Peyer's patch (tissue), 4 donors: ENCODE measurements at regions not wholly inside any gene's neighbourhood (a gene's known extent, or its start where the extent isn't known, plus 50 kb on each side); places are given as distances from the start of the nearest gene placed in this dataset.

Experiments
- DNase-seq, 3 donors: peaks; one replicate each; pipeline ENCODE4 v3.0.0-alpha.2; 2017 to 2019
- H3K27ac ChIP-seq, 4 donors: fragments of 200-600 bp; sonication (generic); one replicate each; pipeline ENCODE4 v1.5.1; 2016 to 2019
- H3K27me3 ChIP-seq, 2 donors: fragments of 200-600 bp; sonication (generic); one replicate each; pipeline ENCODE4 v1.5.1; 2019
- H3K36me3 ChIP-seq, 3 donors: fragments of 200-600 bp; sonication (generic); one replicate each; pipeline ENCODE4 v1.5.1; 2016 to 2019
- H3K4me1 ChIP-seq, 4 donors: fragments of 200-600 bp; sonication (generic); one replicate each; pipeline ENCODE4 v1.5.1; 2016 to 2019
- H3K4me3 ChIP-seq, 4 donors: fragments of 200-600 bp; sonication (generic); 1 replicate in 3 of 4; 2 replicates in 1 of 4; pipeline ENCODE4 v1.5.1; 2016 to 2019; ENCODE audit warnings: mild to moderate bottlenecking in 1 of 4
- H3K9me3 ChIP-seq, 4 donors: fragments of 200-600 bp; sonication (generic); one replicate each; pipeline ENCODE4 v1.5.1; 2016 to 2019; ENCODE audit warnings: mild to moderate bottlenecking in 1 of 4
- POLR2A ChIP-seq, 2 donors: fragments of 450-650 bp; IDR thresholded peaks; one replicate each; pipeline ENCODE4 v1.5.1; 2017; ENCODE audit warnings: antibody characterized with exemption in 2 of 2, mild to moderate bottlenecking in 2 of 2, moderate library complexity in 2 of 2
- small RNA-seq, 2 donors: library from RNA; depleted of rRNA; stranded (forward); fragments of <200 nt; gene quantifications; one replicate each; pipeline ENCODE3, GENCODE V24; 2016
- TF ChIP-seq, protein P1 (sequence below), 6 experiments: fragments of 450-650 bp in 4 of 6; fragments of 200-600 bp in 2 of 6; sonication (generic) in 1 of 6; IDR thresholded peaks; one replicate each; pipeline ENCODE4 v1.5.1; 2017 to 2019; ENCODE audit warnings: antibody characterized with exemption in 6 of 6, mild to moderate bottlenecking in 3 of 6, moderate library complexity in 1 of 6

DNA sequence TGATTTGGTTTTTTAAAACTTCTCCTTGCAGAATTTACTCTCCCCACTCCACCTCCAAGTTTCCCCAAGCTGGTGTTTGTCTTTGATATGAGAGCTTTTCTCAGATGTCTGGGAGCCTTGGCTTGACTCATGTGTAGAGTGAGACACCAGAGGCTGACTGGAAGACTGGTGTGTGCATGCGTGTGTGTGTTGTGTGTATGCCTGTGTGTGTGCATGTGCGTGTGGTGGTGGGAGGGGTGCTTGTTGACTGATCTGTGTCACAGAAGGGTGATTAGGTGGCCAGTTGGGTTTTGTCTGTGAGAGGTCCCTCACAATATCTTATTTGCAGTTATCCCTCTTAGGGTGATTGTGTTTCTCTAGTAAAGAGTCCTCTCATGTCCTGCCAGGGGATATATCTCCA is 50.5 kb upstream of the HPCAL1 start:
- H3K27ac ChIP-seq, result no peak overlapping the region
- DNase-seq, result peak in 1 of 3 donors; percentile 15
- TF ChIP-seq, protein P1, sequence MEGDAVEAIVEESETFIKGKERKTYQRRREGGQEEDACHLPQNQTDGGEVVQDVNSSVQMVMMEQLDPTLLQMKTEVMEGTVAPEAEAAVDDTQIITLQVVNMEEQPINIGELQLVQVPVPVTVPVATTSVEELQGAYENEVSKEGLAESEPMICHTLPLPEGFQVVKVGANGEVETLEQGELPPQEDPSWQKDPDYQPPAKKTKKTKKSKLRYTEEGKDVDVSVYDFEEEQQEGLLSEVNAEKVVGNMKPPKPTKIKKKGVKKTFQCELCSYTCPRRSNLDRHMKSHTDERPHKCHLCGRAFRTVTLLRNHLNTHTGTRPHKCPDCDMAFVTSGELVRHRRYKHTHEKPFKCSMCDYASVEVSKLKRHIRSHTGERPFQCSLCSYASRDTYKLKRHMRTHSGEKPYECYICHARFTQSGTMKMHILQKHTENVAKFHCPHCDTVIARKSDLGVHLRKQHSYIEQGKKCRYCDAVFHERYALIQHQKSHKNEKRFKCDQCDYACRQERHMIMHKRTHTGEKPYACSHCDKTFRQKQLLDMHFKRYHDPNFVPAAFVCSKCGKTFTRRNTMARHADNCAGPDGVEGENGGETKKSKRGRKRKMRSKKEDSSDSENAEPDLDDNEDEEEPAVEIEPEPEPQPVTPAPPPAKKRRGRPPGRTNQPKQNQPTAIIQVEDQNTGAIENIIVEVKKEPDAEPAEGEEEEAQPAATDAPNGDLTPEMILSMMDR (IDR thresholded peaks at IDR 0.05), result no peak
- TF ChIP-seq POLR2A (IDR thresholded peaks at IDR 0.05), result no peak
- no peak overlapping the region for H3K4me3 ChIP-seq
- H3K27me3 ChIP-seq, result no peaks in the 10 kb centered on the region
- H3K9me3 ChIP-seq, result peaks cover 0 to 4% (median 0%) of the 10 kb centered on the region in 4 donors
- H3K4me1 ChIP-seq, result no peaks in the 10 kb centered on the region
- H3K36me3 ChIP-seq, result no peaks in the 10 kb centered on the region

DNA sequence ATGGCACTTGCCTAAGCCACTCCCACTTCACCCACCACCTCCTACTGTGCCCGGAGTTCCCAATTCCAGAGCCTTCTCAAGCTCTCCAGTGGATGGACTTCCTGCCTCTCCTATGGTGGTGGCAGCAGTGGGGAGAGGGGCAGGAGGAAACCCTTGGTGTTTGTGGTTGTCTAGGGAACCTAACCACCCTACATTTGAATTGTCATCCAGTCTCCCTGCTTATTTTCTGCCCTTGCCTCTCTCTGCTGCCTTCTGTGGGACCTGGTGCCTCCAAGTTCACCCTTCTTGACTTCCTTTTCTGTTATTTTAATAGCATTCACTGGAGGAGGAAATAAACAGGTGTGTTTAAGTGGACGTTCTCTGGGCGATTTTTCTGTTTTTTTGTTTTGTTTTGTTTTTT is 50.0 kb upstream of the HPCAL1 start:
- no peaks in the 10 kb centered on the region for H3K4me1 ChIP-seq
- peaks cover 0 to 4% (median 0%) of the 10 kb centered on the region in 4 donors for H3K9me3 ChIP-seq
- H3K4me3 ChIP-seq, result no peak overlapping the region
- H3K27ac ChIP-seq, result no peak overlapping the region
- no peaks in the 10 kb centered on the region for H3K27me3 ChIP-seq
- TF ChIP-seq, protein P1 (IDR thresholded peaks at IDR 0.05), result no peak
- no peak for TF ChIP-seq POLR2A (IDR thresholded peaks at IDR 0.05)
- DNase-seq, result peak in 1 of 3 donors; percentile 15
- no peaks in the 10 kb centered on the region for H3K36me3 ChIP-seq

Small RNA genes in the stretch of these regions (small RNA-seq; reads per million reads assigned to genes)
- 0 reads per million in 2 donors for gene MIR4261
